ENCODE measurements at regions not wholly inside any gene's neighbourhood (a gene's known extent, or its start where the extent isn't known, plus 50 kb on each side); places are given as distances from the start of the nearest gene placed in this dataset.

DNA sequence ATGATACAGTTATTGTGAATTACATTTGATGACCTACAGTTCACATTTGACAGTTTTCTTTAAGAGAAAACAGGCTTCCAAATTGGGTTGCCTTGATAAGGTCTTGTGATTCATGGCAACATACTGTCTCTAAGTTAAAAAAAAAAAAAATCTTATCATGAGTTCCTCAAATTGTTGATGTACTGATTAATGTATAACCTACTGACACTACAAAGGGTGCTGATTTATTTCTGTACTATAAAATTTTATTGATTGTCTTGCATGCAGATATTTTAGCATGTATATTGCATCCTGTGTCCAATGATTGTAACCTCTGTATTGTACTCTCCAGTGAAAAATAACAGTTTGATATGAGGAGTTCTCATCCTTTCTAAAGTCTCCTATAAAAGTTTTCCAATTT lies 197.3 kb upstream of the IVNS1ABP start:
- Histone ChIP-seq H3K27ac (no peak overlapping the region), H3K27me3 (no peaks in the 10 kb centered on the region), H3K9me3 (no peaks in the 10 kb centered on the region), H3K36me3 (no peaks in the 10 kb centered on the region), H3K4me3 (ENCODE audit: low read depth in 1 of 2, low read length in 1 of 2) (no peak overlapping the region), H3K4me1 (ENCODE audit: control insufficient read depth in 1 of 2, insufficient read depth in 1 of 2, low read depth in 1 of 2, low read length in 1 of 2) (peaks cover 0 to 5% of the 10 kb centered on the region in 2 experiments)
- TF ChIP-seq, protein P1, sequence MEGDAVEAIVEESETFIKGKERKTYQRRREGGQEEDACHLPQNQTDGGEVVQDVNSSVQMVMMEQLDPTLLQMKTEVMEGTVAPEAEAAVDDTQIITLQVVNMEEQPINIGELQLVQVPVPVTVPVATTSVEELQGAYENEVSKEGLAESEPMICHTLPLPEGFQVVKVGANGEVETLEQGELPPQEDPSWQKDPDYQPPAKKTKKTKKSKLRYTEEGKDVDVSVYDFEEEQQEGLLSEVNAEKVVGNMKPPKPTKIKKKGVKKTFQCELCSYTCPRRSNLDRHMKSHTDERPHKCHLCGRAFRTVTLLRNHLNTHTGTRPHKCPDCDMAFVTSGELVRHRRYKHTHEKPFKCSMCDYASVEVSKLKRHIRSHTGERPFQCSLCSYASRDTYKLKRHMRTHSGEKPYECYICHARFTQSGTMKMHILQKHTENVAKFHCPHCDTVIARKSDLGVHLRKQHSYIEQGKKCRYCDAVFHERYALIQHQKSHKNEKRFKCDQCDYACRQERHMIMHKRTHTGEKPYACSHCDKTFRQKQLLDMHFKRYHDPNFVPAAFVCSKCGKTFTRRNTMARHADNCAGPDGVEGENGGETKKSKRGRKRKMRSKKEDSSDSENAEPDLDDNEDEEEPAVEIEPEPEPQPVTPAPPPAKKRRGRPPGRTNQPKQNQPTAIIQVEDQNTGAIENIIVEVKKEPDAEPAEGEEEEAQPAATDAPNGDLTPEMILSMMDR (IDR thresholded peaks at IDR 0.05) = no peak

GRCh38 chr1:185512442-185512841 lies 195.4 kb upstream of the IVNS1ABP start:
- Histone ChIP-seq H3K4me1 (ENCODE audit: control insufficient read depth in 1 of 2, insufficient read depth in 1 of 2, low read depth in 1 of 2, low read length in 1 of 2) (peaks cover 0 to 5% of the 10 kb centered on the region in 2 experiments), H3K4me3 (ENCODE audit: low read depth in 1 of 2, low read length in 1 of 2) (no peak overlapping the region), H3K27me3 (no peaks in the 10 kb centered on the region), H3K36me3 (no peaks in the 10 kb centered on the region), H3K27ac (no peak overlapping the region), H3K9me3 (no peaks in the 10 kb centered on the region)
- TF ChIP-seq, protein P1 (IDR thresholded peaks at IDR 0.05) = no peak

GRCh38 chr1:185501099-185501498 lies 184.1 kb upstream of the IVNS1ABP start:
- Histone ChIP-seq H3K4me3 (ENCODE audit: low read depth in 1 of 2, low read length in 1 of 2) (no peak overlapping the region), H3K27me3 (no peaks in the 10 kb centered on the region), H3K27ac (no peak overlapping the region), H3K36me3 (no peaks in the 10 kb centered on the region), H3K4me1 (ENCODE audit: control insufficient read depth in 1 of 2, insufficient read depth in 1 of 2, low read depth in 1 of 2, low read length in 1 of 2) (peaks cover 0 to 2% of the 10 kb centered on the region in 2 experiments), H3K9me3 (no peaks in the 10 kb centered on the region)
- TF ChIP-seq, protein P1 (IDR thresholded peaks at IDR 0.05) = no peak

- no peaks in the 10 kb centered on the region for H3K9me3 ChIP-seq
- no peak overlapping the region for H3K4me3 ChIP-seq (ENCODE audit: low read depth in 1 of 2, low read length in 1 of 2)
- TF ChIP-seq, protein P1 (IDR thresholded peaks at IDR 0.05) = no peak
- H3K27ac ChIP-seq = no peak overlapping the region
- peaks cover 10 to 12% of the 10 kb centered on the region in 2 experiments for H3K4me1 ChIP-seq (ENCODE audit: control insufficient read depth in 1 of 2, insufficient read depth in 1 of 2, low read depth in 1 of 2, low read length in 1 of 2)
- no peaks in the 10 kb centered on the region for H3K36me3 ChIP-seq
- H3K27me3 ChIP-seq = no peaks in the 10 kb centered on the region
These were observed 183.1 kb upstream of the IVNS1ABP start for GRCh38 chr1:185500001-185500626.

GRCh38 chr1:185498207-185498606 lies 181.2 kb upstream of the IVNS1ABP start:
- no peak overlapping the region for H3K27ac ChIP-seq
- H3K36me3 ChIP-seq = no peaks in the 10 kb centered on the region
- no peak overlapping the region for H3K4me3 ChIP-seq (ENCODE audit: low read depth in 1 of 2, low read length in 1 of 2)
- H3K27me3 ChIP-seq = no peaks in the 10 kb centered on the region
- no peaks in the 10 kb centered on the region for H3K9me3 ChIP-seq
- H3K4me1 ChIP-seq (ENCODE audit: control insufficient read depth in 1 of 2, insufficient read depth in 1 of 2, low read depth in 1 of 2, low read length in 1 of 2) = peaks cover 17 to 19% of the 10 kb centered on the region in 2 experiments
- TF ChIP-seq, protein P1 (IDR thresholded peaks at IDR 0.05) = no peak
